PC-3 (cell line): ENCODE measurements at regions not wholly inside any gene's neighbourhood (a gene's known extent, or its start where the extent isn't known, plus 50 kb on each side); places are given as distances from the start of the nearest gene placed in this dataset.

Experiments used
- CTCF ChIP-seq: fragments of 300-600 bp; sonication (generic); conservative IDR thresholded peaks from 2 replicates; pipeline ENCODE4 v1.5.1; 2017; ENCODE audit warnings: antibody characterized with exemption, low read depth, mild to moderate bottlenecking, low read length
- EZH2 ChIP-seq: fragments of 300-600 bp; sonication (generic); IDR thresholded peaks from one replicate; pipeline ENCODE4 v1.6.1; 2017; ENCODE audit warnings: antibody characterized with exemption, mild to moderate bottlenecking, low read length; ENCODE audit not compliant: unreplicated experiment

- TF ChIP-seq CTCF (peak; percentile 71), EZH2 (no peak)
Measured at GRCh38 chr20:22684763-22685443, 100.5 kb upstream of the FOXA2 start.
